GM04504 (cell line): ENCODE measurements at regions not wholly inside any gene's neighbourhood (a gene's known extent, or its start where the extent isn't known, plus 50 kb on each side); places are given as distances from the start of the nearest gene placed in this dataset.

Experiments
- DNase-seq: peaks from one replicate; pipeline ENCODE4 v3.0.0-alpha.2; 2012; ENCODE audit warnings: low read depth

DNA sequence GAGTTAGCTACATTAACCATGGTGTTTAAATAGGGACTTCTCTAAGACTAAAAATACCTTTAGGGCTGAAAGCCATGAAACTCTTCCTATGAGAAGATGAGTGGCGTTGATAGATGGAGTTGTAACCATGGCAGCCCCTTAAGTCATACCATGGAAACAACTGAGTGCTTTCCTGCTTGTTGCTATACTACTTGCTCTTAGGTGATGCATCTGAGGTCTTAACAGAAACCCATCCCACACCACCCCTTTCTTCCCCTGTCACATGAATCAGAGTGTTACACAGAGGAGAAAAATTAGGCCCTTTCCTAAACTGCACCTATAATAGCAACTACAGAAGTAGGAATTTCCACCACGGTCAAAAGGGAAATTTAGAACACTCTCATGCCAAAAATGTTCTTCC, 64.3 kb upstream of the ZC3H12C start:
- DNase-seq, result no peak

GRCh38 chr11:110029714-110030113, 63.5 kb upstream of the ZC3H12C start:
- no peak for DNase-seq

DNA sequence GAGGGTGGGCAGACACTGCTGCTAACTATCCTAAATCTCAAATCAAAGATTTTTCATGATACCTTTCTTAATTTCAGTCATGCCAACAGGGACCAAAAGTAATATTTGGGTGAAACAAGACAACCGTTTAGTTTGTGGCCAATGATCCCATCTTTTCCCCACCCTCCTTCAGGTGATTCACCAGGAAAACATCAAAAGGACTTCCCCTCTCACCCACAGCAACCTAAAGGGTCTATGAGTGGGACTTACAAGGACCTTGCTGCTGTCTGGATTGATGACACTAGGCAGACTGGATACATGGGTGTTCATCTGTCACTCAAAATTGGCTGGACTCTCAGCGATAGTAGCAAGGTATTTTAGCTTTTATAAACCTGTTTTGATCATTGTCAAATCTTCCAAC, 62.0 kb upstream of the ZC3H12C start:
- DNase-seq, result no peak

- no peak for DNase-seq
Measured at GRCh38 chr11:110032259-110032658, 60.9 kb upstream of the ZC3H12C start.

GRCh38 chr11:110032957-110033570, 60.1 kb upstream of the ZC3H12C start:
- DNase-seq, result no peak

DNA sequence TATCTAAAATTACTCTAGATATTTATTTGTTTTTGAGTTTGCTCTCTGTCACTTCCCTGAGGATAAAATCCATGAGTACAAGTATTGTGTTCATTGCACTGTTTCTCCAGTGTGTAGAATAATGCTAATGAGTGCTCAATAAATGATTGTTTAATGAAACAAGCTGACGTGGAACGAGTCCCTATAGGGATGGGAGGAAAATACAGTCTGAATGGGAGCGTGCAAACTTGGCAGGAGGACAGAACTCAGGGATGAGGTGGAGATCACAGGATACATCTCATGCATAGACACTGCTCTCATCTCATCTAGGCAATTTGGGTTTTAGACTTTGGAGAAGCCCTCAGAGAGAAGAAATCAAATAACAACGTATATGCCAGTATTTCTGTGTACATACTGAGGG, 58.4 kb upstream of the ZC3H12C start:
- no peak for DNase-seq

GRCh38 chr11:110035357-110035756, 57.8 kb upstream of the ZC3H12C start:
- DNase-seq, result no peak

- DNase-seq, result no peak
Measured at GRCh38 chr11:110038201-110038600, 55.0 kb upstream of the ZC3H12C start.
